KOPT-K1 (cell line): ENCODE measurements at regions not wholly inside any gene's neighbourhood (a gene's known extent, or its start where the extent isn't known, plus 50 kb on each side); places are given as distances from the start of the nearest gene placed in this dataset.

ENCODE experiments used
- H3K27ac ChIP-seq: fragments of 200-600 bp; sonication (generic); 2 replicates; pipeline ENCODE4 v1.5.1; 2016; ENCODE audit warnings: antibody characterized with exemption, mild to moderate bottlenecking, low read depth, low read length; ENCODE audit not compliant: poor library complexity, severe bottlenecking
- H3K36me3 ChIP-seq: fragments of 200-600 bp; sonication (generic); 2 replicates; pipeline ENCODE4 v1.5.1; 2017; ENCODE audit warnings: antibody characterized with exemption, mild to moderate bottlenecking, low read length, moderate library complexity; ENCODE audit not compliant: insufficient read depth
- H3K9me3 ChIP-seq: fragments of 200-600 bp; sonication (generic); 2 replicates; pipeline ENCODE4 v1.5.1; 2017; ENCODE audit warnings: antibody characterized with exemption, low read length, mild to moderate bottlenecking; ENCODE audit not compliant: insufficient read depth, poor library complexity, severe bottlenecking

GRCh38 chr5:86320266-86320665 is 297.5 kb upstream of the COX7C start:
- Histone ChIP-seq H3K36me3 (no peaks in the 10 kb centered on the region), H3K27ac (no peak overlapping the region), H3K9me3 (no peaks in the 10 kb centered on the region)

DNA sequence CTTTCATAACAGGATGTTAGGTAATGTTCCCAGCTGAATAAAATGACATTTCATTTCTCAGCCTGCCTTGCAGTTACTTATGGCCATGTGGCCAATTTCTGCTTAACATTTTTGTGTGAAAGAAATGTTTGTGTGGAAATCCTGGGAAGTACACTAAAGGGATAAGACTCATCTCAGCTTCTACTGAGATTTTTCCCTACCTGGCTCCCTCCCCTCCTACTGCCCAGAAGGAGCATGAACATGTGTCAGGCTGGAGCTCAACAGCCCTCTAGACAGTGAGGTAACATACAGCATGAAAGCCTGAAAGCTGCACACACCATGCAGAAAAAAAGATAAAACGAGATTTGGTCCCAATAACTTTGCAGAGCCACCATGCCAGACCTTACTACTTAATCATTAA is 288.4 kb upstream of the COX7C start:
- Histone ChIP-seq H3K9me3 (no peaks in the 10 kb centered on the region), H3K36me3 (no peaks in the 10 kb centered on the region), H3K27ac (no peak overlapping the region)

- no peaks in the 10 kb centered on the region for H3K36me3 ChIP-seq
- no peak overlapping the region for H3K27ac ChIP-seq
- H3K9me3 ChIP-seq = no peaks in the 10 kb centered on the region
These were observed 287.0 kb upstream of the COX7C start for GRCh38 chr5:86330736-86331135.

DNA sequence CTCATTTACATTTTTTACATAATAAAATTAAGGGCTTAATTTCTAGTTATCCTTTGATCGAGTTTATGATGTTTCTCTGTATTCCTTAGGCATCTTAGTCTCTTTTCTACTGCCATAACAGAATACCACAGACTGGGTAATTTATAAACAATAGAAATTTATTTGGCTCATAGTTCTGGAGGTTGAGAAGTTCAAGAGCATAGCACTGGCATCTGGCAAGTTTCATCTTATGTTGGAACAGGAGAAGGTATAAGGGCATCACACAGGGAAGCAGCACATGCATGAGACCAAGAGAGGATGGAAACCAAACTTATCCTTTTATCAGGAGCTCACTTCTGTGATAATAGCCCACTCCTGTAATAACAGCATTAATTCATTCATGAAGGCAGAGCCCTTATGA is 284.9 kb upstream of the COX7C start:
- H3K27ac ChIP-seq = no peak overlapping the region

DNA sequence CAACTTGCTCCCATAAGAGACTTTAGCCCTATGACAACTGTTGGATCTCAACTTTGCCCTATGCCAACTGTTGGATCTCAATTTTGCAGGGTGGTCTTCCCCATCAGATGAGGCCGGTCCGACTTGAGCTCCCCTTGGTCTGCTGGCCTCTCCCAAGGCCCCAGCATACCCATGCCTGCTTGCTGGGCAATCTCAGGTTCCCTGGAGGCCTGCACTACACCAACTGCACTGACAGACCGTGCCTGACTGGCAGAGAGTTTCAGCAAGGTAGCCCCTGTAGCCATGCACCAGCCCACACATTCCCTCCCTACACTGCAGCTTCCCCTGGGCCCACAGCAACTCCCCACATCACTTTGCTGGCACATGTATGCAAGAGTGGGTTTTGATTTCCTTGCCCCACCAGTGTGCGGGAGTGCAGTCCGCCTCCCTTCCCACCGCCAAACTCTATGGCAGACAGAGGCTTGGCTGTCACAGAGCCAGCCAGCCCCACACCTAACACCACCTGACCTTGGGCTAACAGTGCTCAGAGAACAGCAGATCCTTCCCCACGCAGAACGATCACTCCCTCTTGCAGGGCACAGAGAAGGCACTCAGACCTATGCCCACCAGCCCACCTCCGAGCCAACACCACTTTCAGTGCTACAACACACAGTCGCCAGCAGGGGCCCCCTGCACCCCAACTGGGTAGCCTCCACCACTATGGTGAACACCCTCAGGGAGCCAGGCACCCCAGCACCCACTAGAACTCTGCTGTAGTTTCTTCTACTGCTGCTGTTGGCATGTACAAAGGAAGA is 279.9 kb upstream of the COX7C start:
- Histone ChIP-seq H3K9me3 (no peaks in the 10 kb centered on the region), H3K36me3 (no peaks in the 10 kb centered on the region), H3K27ac (no peak overlapping the region)

More for the DNA sequence above, 284.9 kb upstream of the COX7C start:
- H3K9me3 ChIP-seq = no peaks in the 10 kb centered on the region
- H3K36me3 ChIP-seq = no peaks in the 10 kb centered on the region

- Histone ChIP-seq H3K36me3 (no peaks in the 10 kb centered on the region), H3K9me3 (no peaks in the 10 kb centered on the region), H3K27ac (no peak overlapping the region)
These were observed 263.1 kb upstream of the COX7C start for GRCh38 chr5:86354664-86355063.

DNA sequence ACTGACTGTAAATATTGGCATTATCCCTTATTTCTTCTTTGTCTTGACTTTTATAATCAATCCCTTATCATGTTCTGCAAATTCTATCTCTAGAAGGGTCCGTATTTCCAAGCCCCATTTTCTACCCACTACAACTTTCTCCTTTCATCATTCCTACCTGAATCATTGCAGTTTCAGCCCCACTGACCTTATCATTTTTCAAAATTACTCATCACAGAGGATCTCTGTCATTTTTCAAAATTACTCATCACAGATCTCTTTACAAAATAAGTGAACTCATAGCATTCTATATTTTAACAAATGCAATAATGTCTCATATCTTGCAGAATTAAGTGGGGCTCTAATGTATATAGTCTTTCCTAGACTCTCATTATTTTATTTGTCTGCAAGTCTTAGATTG is 256.9 kb upstream of the COX7C start:
- Histone ChIP-seq H3K36me3 (no peaks in the 10 kb centered on the region), H3K27ac (no peak overlapping the region), H3K9me3 (no peaks in the 10 kb centered on the region)

- no peak overlapping the region for H3K27ac ChIP-seq
- no peaks in the 10 kb centered on the region for H3K9me3 ChIP-seq
- H3K36me3 ChIP-seq = no peaks in the 10 kb centered on the region
These were observed 246.7 kb upstream of the COX7C start for GRCh38 chr5:86371061-86371460.

DNA sequence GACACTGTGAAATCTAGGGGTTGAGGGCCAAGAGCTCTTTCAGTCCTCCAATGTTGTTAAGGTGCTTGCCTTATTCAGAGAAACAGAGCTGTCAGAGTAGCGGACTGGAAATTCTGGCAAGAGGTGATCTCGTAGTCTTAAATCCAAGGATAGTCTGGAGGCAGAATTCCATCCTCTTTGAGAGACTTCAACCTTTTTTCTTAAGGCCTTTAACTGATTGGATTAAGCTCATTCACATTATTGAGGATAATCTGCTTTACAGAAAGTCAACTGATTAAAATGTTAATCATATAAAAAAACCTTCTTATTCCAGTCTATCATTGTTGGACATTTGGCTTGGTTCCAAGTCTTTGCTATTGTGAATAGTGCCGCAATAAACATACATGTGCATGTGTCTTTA is 243.1 kb upstream of the COX7C start:
- Histone ChIP-seq H3K27ac (no peak overlapping the region), H3K9me3 (no peaks in the 10 kb centered on the region), H3K36me3 (no peaks in the 10 kb centered on the region)

GRCh38 chr5:86376214-86376613 is 241.5 kb upstream of the COX7C start:
- no peak overlapping the region for H3K27ac ChIP-seq
- no peaks in the 10 kb centered on the region for H3K36me3 ChIP-seq
- no peaks in the 10 kb centered on the region for H3K9me3 ChIP-seq

GRCh38 chr5:86403190-86403589 is 214.6 kb upstream of the COX7C start:
- H3K9me3 ChIP-seq = no peaks in the 10 kb centered on the region
- no peak overlapping the region for H3K27ac ChIP-seq
- no peaks in the 10 kb centered on the region for H3K36me3 ChIP-seq

DNA sequence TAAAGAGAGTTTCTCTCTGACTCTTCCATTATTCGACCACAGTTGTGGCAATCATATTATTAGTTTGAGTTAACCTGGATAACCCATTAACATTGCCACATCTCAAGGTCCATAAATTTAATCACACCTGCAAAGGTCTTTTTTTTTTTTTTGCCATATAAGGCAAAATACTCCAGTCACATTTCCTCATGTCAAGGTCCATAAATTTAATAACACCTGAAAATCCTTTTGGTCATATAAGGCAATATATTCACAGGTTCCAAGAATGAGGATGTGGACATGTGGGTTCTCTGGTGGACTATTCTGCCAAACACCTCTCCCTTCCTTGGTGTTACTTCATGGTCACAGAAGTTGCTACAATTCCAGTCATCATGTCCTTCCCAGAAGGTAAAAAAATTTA is 213.5 kb upstream of the COX7C start:
- H3K27ac ChIP-seq = no peak overlapping the region
- no peaks in the 10 kb centered on the region for H3K36me3 ChIP-seq
- H3K9me3 ChIP-seq = no peaks in the 10 kb centered on the region

DNA sequence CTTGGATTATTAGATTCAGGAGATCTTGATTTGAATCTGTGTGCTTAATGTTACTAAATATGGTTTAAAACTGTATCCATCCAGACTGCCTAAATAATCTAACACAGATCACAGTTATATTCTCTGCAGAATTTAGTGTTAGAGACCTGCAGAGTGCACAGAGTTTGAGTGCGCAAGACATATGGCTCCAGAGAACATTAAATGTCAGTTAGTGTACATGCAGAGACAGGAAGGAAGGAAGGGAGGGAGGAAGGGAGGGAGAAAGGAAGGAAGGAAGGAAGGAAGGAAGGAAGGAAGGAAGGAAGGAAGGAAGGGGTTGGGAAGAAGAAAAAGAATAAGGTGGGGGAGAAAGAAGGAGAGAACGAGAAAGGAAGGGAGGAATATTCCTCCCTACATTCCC is 210.0 kb upstream of the COX7C start:
- H3K36me3 ChIP-seq = no peaks in the 10 kb centered on the region
- H3K27ac ChIP-seq = no peak overlapping the region
- H3K9me3 ChIP-seq = no peaks in the 10 kb centered on the region

DNA sequence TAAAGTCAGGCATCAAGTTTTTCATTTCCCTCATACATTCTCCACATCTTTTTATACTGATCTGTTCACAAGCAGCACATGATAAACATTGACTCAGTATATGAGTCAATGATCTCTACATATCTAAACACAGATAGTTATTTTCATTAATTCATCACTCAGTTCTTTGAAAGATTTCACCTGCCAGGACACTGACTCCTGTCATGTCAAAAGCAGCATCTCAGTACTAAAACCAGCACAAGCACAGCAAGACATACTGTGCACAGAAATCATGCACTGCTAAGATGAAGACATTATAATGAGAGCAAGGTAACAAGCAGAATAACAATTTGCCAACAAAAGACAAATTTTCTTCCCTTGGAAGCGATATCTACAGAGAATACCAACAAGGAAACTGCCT is 206.1 kb upstream of the COX7C start:
- Histone ChIP-seq H3K27ac (no peak overlapping the region), H3K36me3 (no peaks in the 10 kb centered on the region), H3K9me3 (no peaks in the 10 kb centered on the region)

- Histone ChIP-seq H3K9me3 (no peaks in the 10 kb centered on the region), H3K27ac (no peak overlapping the region), H3K36me3 (no peaks in the 10 kb centered on the region)
These were observed 190.6 kb upstream of the COX7C start for GRCh38 chr5:86427158-86427557.

DNA sequence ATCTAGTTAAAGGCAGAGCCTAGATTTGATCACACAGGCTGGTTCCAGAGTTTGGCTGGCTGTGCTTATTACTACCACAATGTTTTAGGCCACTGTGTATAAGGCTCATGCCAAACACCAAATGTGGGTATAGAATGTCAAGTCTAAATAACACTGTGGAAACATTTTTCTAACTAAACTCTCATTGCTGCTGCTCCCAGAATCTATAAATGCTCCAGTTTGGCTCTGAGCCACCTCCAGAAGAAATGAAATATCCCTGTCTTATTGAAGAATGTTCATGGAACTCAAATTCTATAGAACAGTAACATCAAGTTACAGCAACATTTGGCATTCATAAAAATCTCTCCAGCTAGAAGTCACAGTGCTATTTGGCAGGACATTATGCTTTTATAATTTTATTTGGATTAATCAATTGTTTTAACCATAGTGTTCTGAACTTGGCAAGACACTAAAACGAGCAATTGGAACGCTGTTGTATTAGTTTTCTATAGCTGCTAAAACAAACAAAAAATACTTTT is 178.1 kb upstream of the COX7C start:
- Histone ChIP-seq H3K9me3 (no peaks in the 10 kb centered on the region), H3K36me3 (no peaks in the 10 kb centered on the region), H3K27ac (no peak overlapping the region)
